WTC11 (cell line): ENCODE measurements at regions not wholly inside any gene's neighbourhood (a gene's known extent, or its start where the extent isn't known, plus 50 kb on each side); places are given as distances from the start of the nearest gene placed in this dataset.

Experiments
- ATF6 ChIP-seq: sonication (generic); formaldehyde crosslinking; IDR thresholded peaks from 2 replicates; pipeline ENCODE4 v1.8.1; 2023; ENCODE audit warnings: mild to moderate bottlenecking, missing genetic modification reagents
- CTCF ChIP-seq: fragments of 200-600 bp; IDR thresholded peaks from 2 replicates; pipeline ENCODE4 v1.8.0; 2022; ENCODE audit warnings: antibody characterized with exemption
- E2F1 ChIP-seq: sonication (generic); formaldehyde crosslinking; IDR thresholded peaks from 2 replicates; pipeline ENCODE4 v1.8.0; 2022; ENCODE audit warnings: mild to moderate bottlenecking, missing genetic modification reagents
- ESRRA ChIP-seq: sonication (generic); formaldehyde crosslinking; IDR thresholded peaks from 2 replicates; pipeline ENCODE4 v1.8.1; 2022; ENCODE audit warnings: mild to moderate bottlenecking, missing genetic modification reagents, borderline replicate concordance
- FOXP1 ChIP-seq: sonication (generic); formaldehyde crosslinking; IDR thresholded peaks from 2 replicates; pipeline ENCODE4 v1.8.0; 2022; ENCODE audit warnings: missing genetic modification reagents, mild to moderate bottlenecking, moderate library complexity, borderline replicate concordance
- PREB ChIP-seq: sonication (generic); formaldehyde crosslinking; IDR thresholded peaks from 2 replicates; pipeline ENCODE4 v1.8.1; 2022; ENCODE audit warnings: mild to moderate bottlenecking, missing genetic modification reagents, moderate library complexity, borderline replicate concordance
- RORB ChIP-seq: fragments of 250-450 bp; sonication (Bioruptor Pico); IDR thresholded peaks from 2 replicates; pipeline ENCODE4 v1.9.0; 2021; ENCODE audit warnings: mild to moderate bottlenecking
- TCF7 ChIP-seq: sonication (generic); formaldehyde crosslinking; IDR thresholded peaks from 2 replicates; pipeline ENCODE4 v1.8.0; 2022; ENCODE audit warnings: mild to moderate bottlenecking, low read depth, missing genetic modification reagents, moderate library complexity
- TEAD4 ChIP-seq: sonication (generic); formaldehyde crosslinking; IDR thresholded peaks from 2 replicates; pipeline ENCODE4 v1.8.0; 2022; ENCODE audit warnings: mild to moderate bottlenecking, missing genetic modification reagents

- TF ChIP-seq CTCF (no peak), PREB (CRISPR knock-in tag) (no peak), TCF7 (no peak), FOXP1 (no peak), TEAD4 (CRISPR knock-in tag) (no peak), E2F1 (CRISPR knock-in tag) (no peak), ATF6 (CRISPR knock-in tag) (no peak), ESRRA (CRISPR knock-in tag) (no peak), RORB (no peak)
Measured at GRCh38 chr12:33323823-33324222, 115.8 kb downstream of the SYT10 start.
